Activated naive CD4-positive, alpha-beta T cell treated with anti-CD3 and anti-CD28 coated beads, Interleukin-2, amount 10 ng/mL, durations not matched to agents 7 days and 5 days (primary cell): ENCODE measurements at regions not wholly inside any gene's neighbourhood (a gene's known extent, or its start where the extent isn't known, plus 50 kb on each side); places are given as distances from the start of the nearest gene placed in this dataset.

Source experiments
- CTCF ChIA-PET: fragments of 350-600 bp; sonication (Branson Sonifier 250); formaldehyde crosslinking; loops from one replicate; lab custom pipeline; 2021; ENCODE audit warnings: antibody characterized with exemption; lab: Charles Lee
- DNase-seq: peaks from one replicate; pipeline ENCODE4 v3.0.0-alpha.2; 2020
- H3K27ac Mint-ChIP-seq: one replicate; pipeline ENCODE4 v1.8.0; 2021; ENCODE audit warnings: mild to moderate bottlenecking, moderate library complexity, mixed read lengths
- H3K27me3 Mint-ChIP-seq: one replicate; pipeline ENCODE4 v1.8.0; 2021; ENCODE audit warnings: mild to moderate bottlenecking, mixed read lengths
- H3K36me3 Mint-ChIP-seq: one replicate; pipeline ENCODE4 v1.8.0; 2021; ENCODE audit warnings: mixed read lengths
- H3K4me1 Mint-ChIP-seq: one replicate; pipeline ENCODE4 v1.8.0; 2021; ENCODE audit warnings: mixed read lengths
- H3K4me3 Mint-ChIP-seq: one replicate; pipeline ENCODE4 v1.8.0; 2021; ENCODE audit warnings: mild to moderate bottlenecking, moderate library complexity, mixed read lengths
- H3K9me3 Mint-ChIP-seq: one replicate; pipeline ENCODE4 v1.8.0; 2021; ENCODE audit warnings: mixed read lengths

- CTCF ChIA-PET, result no interaction called here
- no peaks in the 10 kb centered on the region for H3K36me3 Mint-ChIP-seq
- DNase-seq, result no peak
- no peaks in the 10 kb centered on the region for H3K9me3 Mint-ChIP-seq
- no peak overlapping the region for H3K27ac Mint-ChIP-seq
- H3K27me3 Mint-ChIP-seq, result peaks cover 9% of the 10 kb centered on the region
- H3K4me3 Mint-ChIP-seq, result no peak overlapping the region
- peaks cover 2% of the 10 kb centered on the region for H3K4me1 Mint-ChIP-seq
Measured at GRCh38 chr10:131748831-131749766, 151.7 kb upstream of the PPP2R2D start.

GRCh38 chr10:131749767-131750142 lies 151.1 kb upstream of the PPP2R2D start:
- Mint-ChIP-seq H3K4me3 (no peak overlapping the region), H3K27ac (no peak overlapping the region), H3K9me3 (no peaks in the 10 kb centered on the region), H3K36me3 (no peaks in the 10 kb centered on the region), H3K27me3 (peaks cover 6% of the 10 kb centered on the region), H3K4me1 (no peaks in the 10 kb centered on the region)
- CTCF ChIA-PET, result no interaction called here
- DNase-seq, result no peak

GRCh38 chr10:131750171-131750895 lies 150.5 kb upstream of the PPP2R2D start:
- Mint-ChIP-seq H3K4me1 (no peaks in the 10 kb centered on the region), H3K27me3 (peaks cover 6% of the 10 kb centered on the region), H3K36me3 (no peaks in the 10 kb centered on the region), H3K9me3 (no peaks in the 10 kb centered on the region), H3K27ac (no peak overlapping the region), H3K4me3 (no peak overlapping the region)
- no peak for DNase-seq
- CTCF ChIA-PET, result no interaction called here

GRCh38 chr10:131750973-131751826 lies 149.6 kb upstream of the PPP2R2D start:
- Mint-ChIP-seq H3K9me3 (no peaks in the 10 kb centered on the region), H3K4me3 (no peak overlapping the region), H3K4me1 (no peaks in the 10 kb centered on the region), H3K36me3 (no peaks in the 10 kb centered on the region), H3K27me3 (peaks cover 6% of the 10 kb centered on the region), H3K27ac (no peak overlapping the region)
- DNase-seq, result no peak
- CTCF ChIA-PET, result no interaction called here

- DNase-seq, result no peak
- H3K27ac Mint-ChIP-seq, result no peak overlapping the region
- no peaks in the 10 kb centered on the region for H3K4me1 Mint-ChIP-seq
- no peak overlapping the region for H3K4me3 Mint-ChIP-seq
- no peaks in the 10 kb centered on the region for H3K36me3 Mint-ChIP-seq
- CTCF ChIA-PET, result no interaction called here
- peaks cover 6% of the 10 kb centered on the region for H3K27me3 Mint-ChIP-seq
- no peaks in the 10 kb centered on the region for H3K9me3 Mint-ChIP-seq
Measured at GRCh38 chr10:131751827-131752775, 148.7 kb upstream of the PPP2R2D start.

- peaks cover 4% of the 10 kb centered on the region for H3K9me3 Mint-ChIP-seq
- no peak overlapping the region for H3K27ac Mint-ChIP-seq
- H3K4me3 Mint-ChIP-seq, result no peak overlapping the region
- DNase-seq, result no peak
- no peaks in the 10 kb centered on the region for H3K36me3 Mint-ChIP-seq
- CTCF ChIA-PET, result no interaction called here
- peaks cover 6% of the 10 kb centered on the region for H3K27me3 Mint-ChIP-seq
- H3K4me1 Mint-ChIP-seq, result no peaks in the 10 kb centered on the region
Measured at GRCh38 chr10:131753336-131753735, 147.5 kb upstream of the PPP2R2D start.

GRCh38 chr10:131755200-131755599 lies 145.6 kb upstream of the PPP2R2D start:
- DNase-seq, result no peak
- CTCF ChIA-PET, result no interaction called here
- Mint-ChIP-seq H3K36me3 (no peaks in the 10 kb centered on the region), H3K4me3 (no peak overlapping the region), H3K27me3 (peaks cover 6% of the 10 kb centered on the region), H3K4me1 (no peaks in the 10 kb centered on the region), H3K27ac (no peak overlapping the region), H3K9me3 (peaks cover 4% of the 10 kb centered on the region)

GRCh38 chr10:131757285-131758058 lies 143.3 kb upstream of the PPP2R2D start:
- no peak overlapping the region for H3K4me3 Mint-ChIP-seq
- CTCF ChIA-PET, result no interaction called here
- H3K27me3 Mint-ChIP-seq, result peaks cover 3% of the 10 kb centered on the region
- no peaks in the 10 kb centered on the region for H3K36me3 Mint-ChIP-seq
- H3K4me1 Mint-ChIP-seq, result no peaks in the 10 kb centered on the region
- H3K27ac Mint-ChIP-seq, result no peak overlapping the region
- DNase-seq, result no peak
- peaks cover 4% of the 10 kb centered on the region for H3K9me3 Mint-ChIP-seq

GRCh38 chr10:131758062-131758938 lies 142.5 kb upstream of the PPP2R2D start:
- CTCF ChIA-PET, result no interaction called here
- H3K27me3 Mint-ChIP-seq, result no peaks in the 10 kb centered on the region
- no peaks in the 10 kb centered on the region for H3K4me1 Mint-ChIP-seq
- H3K9me3 Mint-ChIP-seq, result peaks cover 4% of the 10 kb centered on the region
- no peak overlapping the region for H3K4me3 Mint-ChIP-seq
- no peaks in the 10 kb centered on the region for H3K36me3 Mint-ChIP-seq
- H3K27ac Mint-ChIP-seq, result no peak overlapping the region
- no peak for DNase-seq

- Mint-ChIP-seq H3K4me3 (no peak overlapping the region), H3K4me1 (no peaks in the 10 kb centered on the region), H3K9me3 (peaks cover 4% of the 10 kb centered on the region), H3K27ac (no peak overlapping the region), H3K27me3 (no peaks in the 10 kb centered on the region), H3K36me3 (no peaks in the 10 kb centered on the region)
- CTCF ChIA-PET, result no interaction called here
- no peak for DNase-seq
Measured at GRCh38 chr10:131758939-131759301, 141.9 kb upstream of the PPP2R2D start.

- no peak overlapping the region for H3K27ac Mint-ChIP-seq
- H3K4me1 Mint-ChIP-seq, result no peaks in the 10 kb centered on the region
- no peak overlapping the region for H3K4me3 Mint-ChIP-seq
- no peak for DNase-seq
- H3K9me3 Mint-ChIP-seq, result peaks cover 4% of the 10 kb centered on the region
- H3K36me3 Mint-ChIP-seq, result no peaks in the 10 kb centered on the region
- CTCF ChIA-PET, result no interaction called here
- no peaks in the 10 kb centered on the region for H3K27me3 Mint-ChIP-seq
Measured at GRCh38 chr10:131759347-131759746, 141.5 kb upstream of the PPP2R2D start.

GRCh38 chr10:131760416-131761166 lies 140.2 kb upstream of the PPP2R2D start:
- no peaks in the 10 kb centered on the region for H3K4me1 Mint-ChIP-seq
- no peak for DNase-seq
- no peaks in the 10 kb centered on the region for H3K27me3 Mint-ChIP-seq
- H3K9me3 Mint-ChIP-seq, result peaks cover 4% of the 10 kb centered on the region
- CTCF ChIA-PET, result no interaction called here
- H3K4me3 Mint-ChIP-seq, result no peak overlapping the region
- no peaks in the 10 kb centered on the region for H3K36me3 Mint-ChIP-seq
- H3K27ac Mint-ChIP-seq, result no peak overlapping the region
